Panc1 (cell line): ENCODE measurements at regions not wholly inside any gene's neighbourhood (a gene's known extent, or its start where the extent isn't known, plus 50 kb on each side); places are given as distances from the start of the nearest gene placed in this dataset.

Experiments
- ATAC-seq: fragments of 200-7000 bp; cut with Tn5 transposase; 2 replicates; pipeline ENCODE4 v1.9.1; 2020; ENCODE audit warnings: mild to moderate bottlenecking, moderate library complexity
- BruUV-seq: library from RNA; stranded (reverse); fragments of 400-500 nt; replicated peaks from 2 replicates; lab custom pipeline; 2021; lab: Mats Ljungman, UMichigan
- CTCF ChIA-PET: fragments of 300-600 bp; sonication (Branson Sonifier 250); formaldehyde crosslinking; loops from one replicate; lab custom pipeline; 2022; ENCODE audit warnings: antibody characterized with exemption; lab: Charles Lee
- POLR2A ChIA-PET: fragments of 300-600 bp; sonication (Branson Sonifier 250); formaldehyde crosslinking; loops from one replicate; lab custom pipeline; 2022; ENCODE audit warnings: antibody characterized with exemption; lab: Charles Lee
- DNase-seq: peaks from one replicate; pipeline ENCODE4 v3.0.0-alpha.2; 2010; ENCODE audit warnings: low read depth, low spot score
- H3K27ac ChIP-seq: 2 replicates; pipeline ENCODE4 v1.5.1; 2011; ENCODE audit warnings: mild to moderate bottlenecking, low read length, inconsistent platforms
- H3K27me3 ChIP-seq: fragments of 200-500 bp; sonication (Bioruptor generic); 2 replicates; pipeline ENCODE4 v1.6.0; 2014; ENCODE audit warnings: low read length, inconsistent platforms; ENCODE audit not compliant: control insufficient read depth, insufficient read depth
- H3K36me3 ChIP-seq: fragments of 200-500 bp; sonication (Bioruptor generic); 2 replicates; pipeline ENCODE4 v1.5.1; 2014; ENCODE audit warnings: inconsistent platforms, mild to moderate bottlenecking, low read length, moderate library complexity; ENCODE audit not compliant: control insufficient read depth, insufficient read depth
- H3K4me1 ChIP-seq: 2 replicates; pipeline ENCODE4 v1.5.1; 2011; ENCODE audit warnings: inconsistent platforms, mild to moderate bottlenecking, low read length, moderate library complexity; ENCODE audit not compliant: control insufficient read depth, insufficient read depth
- H3K4me3 ChIP-seq, 2 experiments: 2 replicates each; pipeline ENCODE4 v1.5.1; 2011 to 2012; ENCODE audit warnings: low read depth in 2 of 2, low read length in 2 of 2, mild to moderate bottlenecking in 2 of 2, inconsistent platforms in 1 of 2, moderate library complexity in 1 of 2
- H3K9me3 ChIP-seq: fragments of 200-500 bp; sonication (Bioruptor generic); 2 replicates; pipeline ENCODE4 v1.5.1; 2014; ENCODE audit warnings: low read depth, mild to moderate bottlenecking, inconsistent platforms, low read length, moderate library complexity; ENCODE audit not compliant: control insufficient read depth, insufficient read depth
- POLR2AphosphoS5 ChIP-seq: IDR thresholded peaks from 2 replicates; pipeline ENCODE4 v1.6.1; 2012; ENCODE audit warnings: mild to moderate bottlenecking, low read depth, low read length, moderate library complexity
- SIN3A ChIP-seq: IDR thresholded peaks from 2 replicates; pipeline ENCODE4 v1.6.1; 2012; ENCODE audit warnings: low read depth, mild to moderate bottlenecking, low read length, moderate library complexity, borderline replicate concordance; ENCODE audit not compliant: insufficient read depth
- TCF7L2 ChIP-seq: IDR thresholded peaks from 2 replicates; pipeline ENCODE4 v1.6.1; 2011; ENCODE audit warnings: mild to moderate bottlenecking, low read depth, low read length, inconsistent platforms
- in situ Hi-C: cut with HindIII; loops from 2 replicates; pipeline ENCODE4 v1.10.0; 2016; ENCODE audit warnings: low sequenced_read_pairs, low pct_unique_long_range_greater_than_20kb
- intact Hi-C: fragments of 100-400 bp; cut with micrococcal nuclease; formaldehyde crosslinking; loops from one replicate; pipeline ENCODE4 v1.10.0; 2022; ENCODE audit not compliant: unreplicated experiment
- TF ChIP-seq, protein P1 (sequence below), 2 experiments: IDR thresholded peaks; 2 replicates each; pipeline ENCODE4 v1.6.1; 2011 to 2012; ENCODE audit warnings: low read depth in 2 of 2, control low read depth in 1 of 2, low read length in 1 of 2, mild to moderate bottlenecking in 1 of 2, moderate library complexity in 1 of 2; ENCODE audit not compliant: insufficient read depth in 1 of 2
- TF ChIP-seq, protein P2 (sequence below): fragments of 450-650 bp; IDR thresholded peaks from 2 replicates; pipeline ENCODE4 v1.5.1; 2017; ENCODE audit warnings: mild to moderate bottlenecking

DNA sequence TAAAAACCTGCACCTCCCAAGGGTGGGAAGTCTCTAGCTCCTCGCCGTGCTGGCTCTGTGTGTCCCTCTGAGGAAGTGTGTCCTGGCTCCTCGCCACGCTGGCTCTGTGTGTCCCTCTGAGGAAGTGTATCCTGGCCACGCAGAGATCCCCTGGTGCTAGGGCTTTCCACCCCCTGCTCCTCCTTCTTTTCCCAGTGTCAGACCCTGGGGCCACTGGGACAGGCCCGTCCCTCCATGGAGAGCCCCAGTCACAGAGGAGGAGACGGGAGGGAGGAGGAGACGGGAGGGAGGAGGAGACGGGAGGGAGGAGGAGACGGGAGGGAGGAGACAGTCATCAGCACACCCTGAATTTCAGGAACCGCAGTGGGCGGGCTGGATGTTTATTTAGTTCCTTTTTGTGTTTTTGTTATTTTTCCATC is 53.8 kb upstream of the HGFAC start:
- Histone ChIP-seq H3K9me3 (no peaks in the 10 kb centered on the region), H3K4me1 (peaks cover 20% of the 10 kb centered on the region), H3K4me3 (peak overlapping the region; percentile 37 to 64), H3K27me3 (no peaks in the 10 kb centered on the region), H3K27ac (peak overlapping the region; percentile 86), H3K36me3 (no peaks in the 10 kb centered on the region)
- CTCF ChIA-PET: no interaction called here
- intact Hi-C loops (no loop called here), in situ Hi-C loops (no loop called here)
- DNase-seq (no peak), ATAC-seq (peak; percentile 88)
- no TSS peak for BruUV-seq
- POLR2A ChIA-PET: interaction anchor here (0.8 kb wide), 1 partner anchor 48 kb away, joined by 3 read pairs; no protein-coding TSS in a partner anchor
- 0 out of 2 replicates have a peak, but pooled peaks have one; percentile 33 for TF ChIP-seq POLR2AphosphoS5
- TF ChIP-seq, protein P1, sequence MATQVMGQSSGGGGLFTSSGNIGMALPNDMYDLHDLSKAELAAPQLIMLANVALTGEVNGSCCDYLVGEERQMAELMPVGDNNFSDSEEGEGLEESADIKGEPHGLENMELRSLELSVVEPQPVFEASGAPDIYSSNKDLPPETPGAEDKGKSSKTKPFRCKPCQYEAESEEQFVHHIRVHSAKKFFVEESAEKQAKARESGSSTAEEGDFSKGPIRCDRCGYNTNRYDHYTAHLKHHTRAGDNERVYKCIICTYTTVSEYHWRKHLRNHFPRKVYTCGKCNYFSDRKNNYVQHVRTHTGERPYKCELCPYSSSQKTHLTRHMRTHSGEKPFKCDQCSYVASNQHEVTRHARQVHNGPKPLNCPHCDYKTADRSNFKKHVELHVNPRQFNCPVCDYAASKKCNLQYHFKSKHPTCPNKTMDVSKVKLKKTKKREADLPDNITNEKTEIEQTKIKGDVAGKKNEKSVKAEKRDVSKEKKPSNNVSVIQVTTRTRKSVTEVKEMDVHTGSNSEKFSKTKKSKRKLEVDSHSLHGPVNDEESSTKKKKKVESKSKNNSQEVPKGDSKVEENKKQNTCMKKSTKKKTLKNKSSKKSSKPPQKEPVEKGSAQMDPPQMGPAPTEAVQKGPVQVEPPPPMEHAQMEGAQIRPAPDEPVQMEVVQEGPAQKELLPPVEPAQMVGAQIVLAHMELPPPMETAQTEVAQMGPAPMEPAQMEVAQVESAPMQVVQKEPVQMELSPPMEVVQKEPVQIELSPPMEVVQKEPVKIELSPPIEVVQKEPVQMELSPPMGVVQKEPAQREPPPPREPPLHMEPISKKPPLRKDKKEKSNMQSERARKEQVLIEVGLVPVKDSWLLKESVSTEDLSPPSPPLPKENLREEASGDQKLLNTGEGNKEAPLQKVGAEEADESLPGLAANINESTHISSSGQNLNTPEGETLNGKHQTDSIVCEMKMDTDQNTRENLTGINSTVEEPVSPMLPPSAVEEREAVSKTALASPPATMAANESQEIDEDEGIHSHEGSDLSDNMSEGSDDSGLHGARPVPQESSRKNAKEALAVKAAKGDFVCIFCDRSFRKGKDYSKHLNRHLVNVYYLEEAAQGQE (IDR thresholded peaks at IDR 0.05; ENCODE audit: insufficient read depth in 1 of 2, low read depth in 2 of 2, low read length in 1 of 2): no peak

DNA sequence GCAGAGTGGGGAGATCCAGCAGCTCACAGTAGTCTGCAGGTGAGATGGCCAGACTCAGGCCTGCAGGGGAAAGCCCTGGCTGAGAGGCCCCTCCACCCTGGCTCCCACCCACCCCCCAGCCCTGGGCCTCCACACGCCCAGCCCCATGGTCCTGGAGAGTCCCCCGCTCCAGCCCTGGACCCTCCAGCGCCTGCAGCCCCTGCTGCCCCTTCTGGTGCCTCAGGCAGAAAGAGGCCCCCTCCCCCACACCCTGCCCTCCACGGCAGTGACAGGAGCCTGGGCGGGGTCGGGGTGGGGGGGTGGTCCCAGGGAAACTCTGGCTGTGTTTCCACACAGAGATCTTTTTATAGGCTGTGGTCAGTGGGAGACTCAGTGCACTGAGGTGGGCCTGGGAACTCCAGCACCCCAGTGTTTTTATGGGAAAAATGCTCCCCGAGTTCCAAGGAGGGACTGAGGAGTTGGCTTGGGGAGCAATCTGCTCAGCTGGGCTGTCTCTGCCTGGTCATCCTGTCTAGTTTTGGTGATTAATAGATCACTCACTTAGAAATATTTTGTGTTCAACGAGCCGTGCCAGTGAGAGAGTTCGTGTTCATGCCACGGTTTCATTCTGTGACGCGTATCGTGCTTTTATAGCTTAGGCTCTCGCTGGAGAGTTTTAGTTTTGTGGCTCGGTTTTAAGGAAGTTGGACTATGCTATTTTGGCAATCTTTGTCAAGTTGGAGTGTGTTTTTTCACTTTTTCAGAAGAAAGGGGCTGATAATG is 53.1 kb upstream of the HGFAC start:
- Histone ChIP-seq H3K27me3 (no peaks in the 10 kb centered on the region), H3K4me1 (peaks cover 20% of the 10 kb centered on the region), H3K27ac (peak overlapping the region; percentile 86), H3K36me3 (no peaks in the 10 kb centered on the region), H3K9me3 (no peaks in the 10 kb centered on the region), H3K4me3 (peak overlapping the region; percentile 37 to 64)
- no peak for ATAC-seq
- TF ChIP-seq, protein P1 (IDR thresholded peaks at IDR 0.05; ENCODE audit: insufficient read depth in 1 of 2, low read depth in 2 of 2, low read length in 1 of 2): no peak
- TF ChIP-seq TCF7L2 (no peak), POLR2AphosphoS5 (no peak), SIN3A (no peak)
- TF ChIP-seq, protein P2, sequence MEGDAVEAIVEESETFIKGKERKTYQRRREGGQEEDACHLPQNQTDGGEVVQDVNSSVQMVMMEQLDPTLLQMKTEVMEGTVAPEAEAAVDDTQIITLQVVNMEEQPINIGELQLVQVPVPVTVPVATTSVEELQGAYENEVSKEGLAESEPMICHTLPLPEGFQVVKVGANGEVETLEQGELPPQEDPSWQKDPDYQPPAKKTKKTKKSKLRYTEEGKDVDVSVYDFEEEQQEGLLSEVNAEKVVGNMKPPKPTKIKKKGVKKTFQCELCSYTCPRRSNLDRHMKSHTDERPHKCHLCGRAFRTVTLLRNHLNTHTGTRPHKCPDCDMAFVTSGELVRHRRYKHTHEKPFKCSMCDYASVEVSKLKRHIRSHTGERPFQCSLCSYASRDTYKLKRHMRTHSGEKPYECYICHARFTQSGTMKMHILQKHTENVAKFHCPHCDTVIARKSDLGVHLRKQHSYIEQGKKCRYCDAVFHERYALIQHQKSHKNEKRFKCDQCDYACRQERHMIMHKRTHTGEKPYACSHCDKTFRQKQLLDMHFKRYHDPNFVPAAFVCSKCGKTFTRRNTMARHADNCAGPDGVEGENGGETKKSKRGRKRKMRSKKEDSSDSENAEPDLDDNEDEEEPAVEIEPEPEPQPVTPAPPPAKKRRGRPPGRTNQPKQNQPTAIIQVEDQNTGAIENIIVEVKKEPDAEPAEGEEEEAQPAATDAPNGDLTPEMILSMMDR: no peak
- BruUV-seq: no TSS peak
- DNase-seq: no peak
- intact Hi-C loops (no loop called here), in situ Hi-C loops (no loop called here)
- POLR2A ChIA-PET: interaction anchor here (0.8 kb wide), 1 partner anchor 47 kb away, joined by 3 read pairs; no protein-coding TSS in a partner anchor
- CTCF ChIA-PET: no interaction called here
